H1 (cell line): ENCODE measurements at regions not wholly inside any gene's neighbourhood (a gene's known extent, or its start where the extent isn't known, plus 50 kb on each side); places are given as distances from the start of the nearest gene placed in this dataset.
"Not testable (repeated sequence)": the region's sequence is repeated elsewhere in the genome, so short reads cannot be mapped to it uniquely, and the experiment has no call there.

ENCODE experiments used
- CTCF ChIA-PET: fragments of 300-600 bp; sonication (Branson Sonifier 250); formaldehyde crosslinking; loops from one replicate; lab custom pipeline; 2021; ENCODE audit not compliant: partially characterized antibody; lab: Charles Lee
- POLR2A ChIA-PET: fragments of 300-600 bp; sonication (Branson Sonifier 250); formaldehyde crosslinking; loops from one replicate; lab custom pipeline; 2021; ENCODE audit warnings: inconsistent platforms; ENCODE audit not compliant: partially characterized antibody; lab: Charles Lee
- DNase-seq, 2 experiments: peaks; one replicate each; pipeline versions ENCODE4 v3.0.0 to v3.0.0-alpha.2; 2010 to 2022; ENCODE audit warnings: low spot score in 2 of 2, low read depth in 1 of 2, mixed read lengths in 1 of 2
- FAIRE-seq: peaks from 2 replicates; lab custom pipeline; 2011; peaks lifted over from hg19 to GRCh38; lab: Jason Lieb, UNC
- H2AFZ ChIP-seq: 2 replicates; pipeline ENCODE4 v1.8.1; 2012; ENCODE audit warnings: low read length, inconsistent platforms
- H2AK5ac ChIP-seq: 2 replicates; pipeline ENCODE4 v1.6.1; 2013; ENCODE audit warnings: low read depth, low read length
- H2BK120ac ChIP-seq: replicated peaks from 2 replicates; pipeline ENCODE3; 2013; ENCODE audit warnings: low read depth, low read length, inconsistent platforms
- H2BK12ac ChIP-seq: 2 replicates; pipeline ENCODE4 v1.6.1; 2013; ENCODE audit warnings: low read depth, low read length
- H2BK15ac ChIP-seq: 2 replicates; pipeline ENCODE4 v1.6.1; 2013; ENCODE audit warnings: low read length
- H2BK20ac ChIP-seq: 2 replicates; pipeline ENCODE4 v1.6.1; 2013; ENCODE audit warnings: low read length
- H2BK5ac ChIP-seq: 2 replicates; pipeline ENCODE4 v1.6.1; 2013; ENCODE audit warnings: low read depth, low read length
- H3K14ac ChIP-seq: 2 replicates; pipeline ENCODE4 v1.6.1; 2013; ENCODE audit warnings: inconsistent platforms; ENCODE audit not compliant: insufficient read length
- H3K18ac ChIP-seq: 2 replicates; pipeline ENCODE4 v1.6.1; 2013; ENCODE audit warnings: low read length; ENCODE audit errors: extremely low read depth
- H3K23ac ChIP-seq: 2 replicates; pipeline ENCODE4 v1.6.1; 2013; ENCODE audit warnings: inconsistent platforms; ENCODE audit not compliant: insufficient read length
- H3K23me2 ChIP-seq: 2 replicates; pipeline ENCODE4 v1.6.1; 2013; ENCODE audit warnings: low read depth, low read length
- H3K27ac ChIP-seq: 2 replicates; pipeline ENCODE4 v1.6.1; 2011; ENCODE audit warnings: low read depth, low read length, inconsistent platforms
- H3K27me3 ChIP-seq, 4 experiments: replicated peaks in 1 of 4; 1 replicate in 1 of 4; 2 replicates in 3 of 4; pipeline versions ENCODE4 v1.6.1 to v1.8.1; 2011 to 2013; ENCODE audit warnings: low read length in 3 of 4, mild to moderate bottlenecking in 3 of 4, inconsistent platforms in 2 of 4, mixed read lengths in 2 of 4, moderate library complexity in 1 of 4; ENCODE audit not compliant: control insufficient read depth in 3 of 4, insufficient read depth in 3 of 4; ENCODE audit errors: extremely low read depth in 1 of 4
- H3K36me3 ChIP-seq, 4 experiments: 2 replicates each; pipeline versions ENCODE4 v1.6.1 to v1.8.1; 2011 to 2013; ENCODE audit warnings: mild to moderate bottlenecking in 4 of 4, low read length in 3 of 4, moderate library complexity in 2 of 4, control low read depth in 1 of 4, inconsistent platforms in 1 of 4; ENCODE audit not compliant: insufficient read depth in 4 of 4, control insufficient read depth in 2 of 4
- H3K4ac ChIP-seq: replicated peaks from 2 replicates; pipeline ENCODE3; 2013; ENCODE audit warnings: low read length, low read depth, mixed read lengths, inconsistent platforms; ENCODE audit not compliant: insufficient read length
- H3K4me1 ChIP-seq, 4 experiments: replicated peaks in 1 of 4; 1 replicate in 1 of 4; 2 replicates in 3 of 4; pipeline versions ENCODE4 v1.6.1 to v1.8.1; 2011 to 2013; ENCODE audit warnings: low read length in 3 of 4, inconsistent platforms in 2 of 4, mixed read lengths in 1 of 4; ENCODE audit not compliant: insufficient read depth in 4 of 4, control insufficient read depth in 3 of 4
- H3K4me2 ChIP-seq, 2 experiments: 2 replicates each; pipeline versions ENCODE4 v1.6.1 to v1.8.1; 2011 to 2013; ENCODE audit warnings: low read depth in 2 of 2, low read length in 2 of 2, control low read depth in 1 of 2, inconsistent platforms in 1 of 2, mild to moderate bottlenecking in 1 of 2; ENCODE audit not compliant: insufficient read depth in 1 of 2
- H3K4me3 ChIP-seq, 4 experiments: fragments of 200-600, 300-600 bp in 1 of 4; sonication (generic), shearing (Covaris generic), sonication (Bioruptor Twin) in 1 of 4; 2 replicates each; pipeline versions ENCODE4 v1.5.1 to v1.8.1; 2011 to 2016; ENCODE audit warnings: low read length in 4 of 4, low read depth in 3 of 4, control low read depth in 2 of 4, inconsistent platforms in 2 of 4, mild to moderate bottlenecking in 2 of 4, mixed read lengths in 1 of 4, moderate library complexity in 1 of 4; ENCODE audit not compliant: insufficient read depth in 2 of 4; ENCODE audit errors: extremely low read depth in 1 of 4
- H3K56ac ChIP-seq: replicated peaks from 2 replicates; pipeline ENCODE3; 2013; ENCODE audit warnings: low read depth, mild to moderate bottlenecking, mixed read lengths, low read length, inconsistent platforms; ENCODE audit not compliant: insufficient read length
- H3K79me1 ChIP-seq: 2 replicates; pipeline ENCODE4 v1.6.1; 2013; ENCODE audit warnings: low read depth, low read length, control low read depth
- H3K79me2 ChIP-seq, 2 experiments: 2 replicates each; pipeline versions ENCODE4 v1.6.1 to v1.8.1; 2012 to 2013; ENCODE audit warnings: low read length in 2 of 2, mild to moderate bottlenecking in 2 of 2, inconsistent platforms in 1 of 2; ENCODE audit not compliant: insufficient read depth in 2 of 2, control insufficient read depth in 1 of 2
- H3K9ac ChIP-seq, 4 experiments: replicated peaks in 1 of 4; 1 replicate in 1 of 4; 2 replicates in 3 of 4; pipeline versions ENCODE4 v1.6.1 to v1.8.1; 2011 to 2013; ENCODE audit warnings: low read depth in 3 of 4, low read length in 3 of 4, control low read depth in 2 of 4, mild to moderate bottlenecking in 2 of 4, moderate library complexity in 2 of 4, inconsistent platforms in 1 of 4; ENCODE audit errors: extremely low read depth in 1 of 4
- H3K9me3 ChIP-seq, 2 experiments: 2 replicates each; pipeline versions ENCODE4 v1.6.1 to v1.8.1; 2012 to 2013; ENCODE audit warnings: mild to moderate bottlenecking in 2 of 2, moderate library complexity in 2 of 2, control low read depth in 1 of 2, inconsistent platforms in 1 of 2, low read depth in 1 of 2, low read length in 1 of 2, mixed read lengths in 1 of 2; ENCODE audit not compliant: insufficient read depth in 2 of 2
- H4K20me1 ChIP-seq, 2 experiments: replicated peaks in 1 of 2; 2 replicates each; pipeline versions ENCODE3 to v1.8.1; 2011 to 2013; ENCODE audit warnings: inconsistent platforms in 2 of 2, low read length in 2 of 2, mild to moderate bottlenecking in 1 of 2; ENCODE audit not compliant: insufficient read depth in 2 of 2, control insufficient read depth in 1 of 2
- H4K5ac ChIP-seq: 2 replicates; pipeline ENCODE4 v1.6.1; 2013; ENCODE audit warnings: low read length, low read depth, mixed read lengths, inconsistent platforms; ENCODE audit not compliant: insufficient read length
- H4K8ac ChIP-seq: 2 replicates; pipeline ENCODE4 v1.8.0; 2013; ENCODE audit warnings: mild to moderate bottlenecking, moderate library complexity, low read length, inconsistent platforms; ENCODE audit not compliant: insufficient read depth; ENCODE audit errors: extremely low read depth
- H4K91ac ChIP-seq: replicated peaks from 2 replicates; pipeline ENCODE3; 2013; ENCODE audit warnings: low read length, mixed read lengths, inconsistent platforms; ENCODE audit not compliant: insufficient read length
- WGBS, 2 experiments: shearing (Covaris generic) in 1 of 2; methylation state at CpG; one replicate each; pipeline versions ENCODE4 v1.1.6 to v1.1.7; 2013 to 2015; ENCODE audit warnings: low lambda C conversion rate in 2 of 2, mixed read lengths in 2 of 2, inconsistent platforms in 1 of 2, low coverage in 1 of 2, missing lambda C conversion rate in 1 of 2; ENCODE audit not compliant: insufficient replicate concordance in 2 of 2, insufficient coverage in 1 of 2, insufficient read length in 1 of 2; ENCODE audit errors: extremely low coverage in 1 of 2, missing lambda C conversion rate in 1 of 2; 5-methylcytosine and 5-hydroxymethylcytosine counted together

GRCh38 chr7:80292634-80293033 is 158.0 kb downstream of the GNAI1 start:
- H4K5ac ChIP-seq, H4K91ac ChIP-seq, H3K14ac ChIP-seq, POLR2A ChIA-PET, H3K23ac ChIP-seq, H3K79me2 ChIP-seq, H3K79me1 ChIP-seq, H2BK5ac ChIP-seq, H3K4me2 ChIP-seq, H3K9me3 ChIP-seq, H3K36me3 ChIP-seq, H3K9ac ChIP-seq, H3K56ac ChIP-seq, H4K8ac ChIP-seq, H2AFZ ChIP-seq, H3K4ac ChIP-seq, FAIRE-seq, H3K23me2 ChIP-seq, H2BK15ac ChIP-seq, H4K20me1 ChIP-seq, H2BK12ac ChIP-seq, H3K27me3 ChIP-seq, H2AK5ac ChIP-seq, DNase-seq, H2BK20ac ChIP-seq, H3K4me3 ChIP-seq, H3K4me1 ChIP-seq, H3K27ac ChIP-seq, H2BK120ac ChIP-seq, H3K18ac ChIP-seq: not testable (repeated sequence)
- CTCF ChIA-PET, result interaction anchor here (1.1 kb wide), 1 partner anchor 233 kb away, joined by 3 read pairs; no protein-coding TSS in a partner anchor
- WGBS, 2 experiments, result 91% methylated on average over 3 of the region's 3 CpGs; no CpG with 5 or more reads in 1 of the 2 experiments
